HEK293 (cell line): ENCODE measurements at regions not wholly inside any gene's neighbourhood (a gene's known extent, or its start where the extent isn't known, plus 50 kb on each side); places are given as distances from the start of the nearest gene placed in this dataset.

ENCODE experiments used
- CTCF ChIA-PET: fragments of 350-600 bp; formaldehyde crosslinking; extraction: SDS; loops from one replicate; lab custom pipeline; 2021; ENCODE audit warnings: antibody characterized with exemption; lab: Yijun Ruan, JAX
- POLR2A ChIA-PET: fragments of 300-600 bp; formaldehyde crosslinking; extraction: SDS; loops from one replicate; lab custom pipeline; 2020; ENCODE audit warnings: antibody characterized with exemption, inconsistent platforms; lab: Yijun Ruan, JAX
- H3K27ac ChIP-seq: fragments of 200-500 bp; sonication (Bioruptor generic); 2 replicates; pipeline ENCODE4 v1.5.1; 2014; ENCODE audit warnings: low read depth, low read length, control low read depth, inconsistent platforms; ENCODE audit errors: extremely low read depth
- H3K36me3 ChIP-seq, 2 experiments: fragments of 200-500 bp in 1 of 2; sonication (Bioruptor generic) in 1 of 2; 1 replicate in 1 of 2; 2 replicates in 1 of 2; pipeline ENCODE4 v1.5.1; 2014 to 2017; ENCODE audit warnings: inconsistent platforms in 2 of 2, low read length in 2 of 2; ENCODE audit not compliant: control insufficient read depth in 2 of 2, insufficient read depth in 1 of 2
- H3K4me1 ChIP-seq: fragments of 200-500 bp; sonication (Bioruptor generic); 2 replicates; pipeline ENCODE4 v1.5.1; 2014; ENCODE audit warnings: mild to moderate bottlenecking, low read length, inconsistent platforms; ENCODE audit not compliant: control insufficient read depth, insufficient read depth
- H3K4me3 ChIP-seq: 2 replicates; pipeline ENCODE4 v1.5.1; 2011; ENCODE audit warnings: low read depth, mild to moderate bottlenecking, control low read depth, low read length, moderate library complexity
- H3K9me3 ChIP-seq: fragments of 200-500 bp; sonication (Bioruptor generic); 2 replicates; pipeline ENCODE4 v1.5.1; 2014; ENCODE audit warnings: low read depth, low read length, inconsistent platforms; ENCODE audit not compliant: control insufficient read depth, insufficient read depth
- BCL11A ChIP-seq: fragments of 450-650 bp; formaldehyde crosslinking; IDR thresholded peaks from 2 replicates; pipeline ENCODE4 v1.5.1; 2016; ENCODE audit warnings: low read depth, missing biosample characterization, missing genetic modification characterization
- BCL11B ChIP-seq: fragments of 450-650 bp; formaldehyde crosslinking; IDR thresholded peaks from 2 replicates; pipeline ENCODE4 v1.5.1; 2016; ENCODE audit warnings: low read depth, missing biosample characterization, missing genetic modification characterization
- FEZF1 ChIP-seq: fragments of 450-650 bp; formaldehyde crosslinking; IDR thresholded peaks from 2 replicates; pipeline ENCODE4 v1.5.1; 2016; ENCODE audit warnings: missing biosample characterization, missing genetic modification characterization
- HOXA7 ChIP-seq: sonication (generic); formaldehyde crosslinking; IDR thresholded peaks from 2 replicates; pipeline ENCODE4 v1.8.1; 2022; ENCODE audit warnings: missing genetic modification reagents, borderline replicate concordance
- MYNN ChIP-seq: fragments of 450-650 bp; formaldehyde crosslinking; IDR thresholded peaks from 2 replicates; pipeline ENCODE4 v1.5.1; 2016; ENCODE audit warnings: missing biosample characterization, missing genetic modification characterization, borderline replicate concordance
- RBAK ChIP-seq: fragments of 450-650 bp; formaldehyde crosslinking; IDR thresholded peaks from 2 replicates; pipeline ENCODE4 v1.5.1; 2016; ENCODE audit warnings: missing biosample characterization, missing genetic modification characterization
- REPIN1 ChIP-seq: fragments of 450-650 bp; formaldehyde crosslinking; IDR thresholded peaks from 2 replicates; pipeline ENCODE4 v1.5.1; 2017; ENCODE audit warnings: missing biosample characterization, missing genetic modification characterization, low read depth
- SALL2 ChIP-seq: fragments of 450-650 bp; formaldehyde crosslinking; IDR thresholded peaks from 2 replicates; pipeline ENCODE4 v1.5.0; 2017; ENCODE audit warnings: missing biosample characterization, mild to moderate bottlenecking, missing genetic modification characterization, borderline replicate concordance
- SP7 ChIP-seq: fragments of 450-650 bp; formaldehyde crosslinking; IDR thresholded peaks from 2 replicates; pipeline ENCODE4 v1.5.1; 2016; ENCODE audit warnings: missing biosample characterization, missing genetic modification characterization
- TRIM28 ChIP-seq: IDR thresholded peaks from 2 replicates; pipeline ENCODE4 v1.6.1; 2011; ENCODE audit warnings: low read length, control low read depth, borderline replicate concordance
- ZBTB17 ChIP-seq: fragments of 450-650 bp; formaldehyde crosslinking; IDR thresholded peaks from 2 replicates; pipeline ENCODE4 v1.5.1; 2016; ENCODE audit warnings: missing biosample characterization, missing genetic modification characterization
- ZBTB20 ChIP-seq: fragments of 450-650 bp; formaldehyde crosslinking; IDR thresholded peaks from 2 replicates; pipeline ENCODE4 v1.5.1; 2016; ENCODE audit warnings: missing biosample characterization, missing genetic modification characterization
- ZBTB26 ChIP-seq: fragments of 450-650 bp; formaldehyde crosslinking; optimal IDR thresholded peaks from 2 replicates; pipeline ENCODE3; 2016; ENCODE audit warnings: missing biosample characterization, mild to moderate bottlenecking, missing genetic modification characterization
- ZNF16 ChIP-seq: fragments of 450-650 bp; formaldehyde crosslinking; IDR thresholded peaks from 2 replicates; pipeline ENCODE4 v1.5.1; 2016; ENCODE audit warnings: low read depth, missing biosample characterization, missing genetic modification characterization
- ZNF335 ChIP-seq: fragments of 450-650 bp; formaldehyde crosslinking; conservative IDR thresholded peaks from 2 replicates; pipeline ENCODE4 v1.5.1; 2016; ENCODE audit warnings: missing biosample characterization, missing genetic modification characterization
- ZNF354C ChIP-seq: fragments of 450-650 bp; formaldehyde crosslinking; IDR thresholded peaks from 2 replicates; pipeline ENCODE4 v1.5.1; 2016; ENCODE audit warnings: missing biosample characterization, missing genetic modification characterization, low read depth, borderline replicate concordance
- ZNF37A ChIP-seq: fragments of 450-650 bp; IDR thresholded peaks from 2 replicates; pipeline ENCODE4 v1.5.1; 2018; ENCODE audit warnings: missing biosample characterization, missing genetic modification characterization
- ZNF48 ChIP-seq: fragments of 450-650 bp; formaldehyde crosslinking; IDR thresholded peaks from 2 replicates; pipeline ENCODE4 v1.5.1; 2016; ENCODE audit warnings: missing biosample characterization, missing genetic modification characterization
- ZNF501 ChIP-seq: fragments of 450-650 bp; formaldehyde crosslinking; IDR thresholded peaks from 2 replicates; pipeline ENCODE4 v1.5.1; 2016; ENCODE audit warnings: missing biosample characterization, missing genetic modification characterization
- ZNF544 ChIP-seq: fragments of 450-650 bp; formaldehyde crosslinking; IDR thresholded peaks from 2 replicates; pipeline ENCODE4 v1.5.0; 2017; ENCODE audit warnings: missing biosample characterization, missing genetic modification characterization
- ZNF558 ChIP-seq: fragments of 450-650 bp; formaldehyde crosslinking; IDR thresholded peaks from 2 replicates; pipeline ENCODE4 v1.5.1; 2016; ENCODE audit warnings: missing biosample characterization, missing genetic modification characterization
- ZNF596 ChIP-seq: fragments of 450-650 bp; IDR thresholded peaks from 2 replicates; pipeline ENCODE4 v1.5.0; 2018; ENCODE audit warnings: missing biosample characterization, mild to moderate bottlenecking, missing genetic modification characterization, moderate library complexity
- ZNF629 ChIP-seq: fragments of 450-650 bp; formaldehyde crosslinking; IDR thresholded peaks from 2 replicates; pipeline ENCODE4 v1.5.1; 2017; ENCODE audit warnings: missing biosample characterization, missing genetic modification characterization
- ZXDB ChIP-seq: fragments of 450-650 bp; formaldehyde crosslinking; IDR thresholded peaks from 2 replicates; pipeline ENCODE4 v1.5.1; 2016; ENCODE audit warnings: missing biosample characterization, missing genetic modification characterization
- TF ChIP-seq, protein P1 (sequence below): fragments of 450-650 bp; formaldehyde crosslinking; IDR thresholded peaks from 2 replicates; pipeline ENCODE4 v1.5.1; 2016; ENCODE audit warnings: missing biosample characterization, missing genetic modification characterization

- Histone ChIP-seq H3K27ac (no peak overlapping the region), H3K9me3 (no peaks in the 10 kb centered on the region), H3K4me1 (no peaks in the 10 kb centered on the region), H3K4me3 (no peak overlapping the region), H3K36me3 (no peaks in the 10 kb centered on the region)
- ChIA-PET CTCF (interaction anchor here (1.1 to 1.4 kb wide), 2 partner anchors 78 to 86 kb away, joined by 3 to 7 read pairs; no protein-coding TSS in a partner anchor), POLR2A (interaction anchor here (1.6 kb wide), 1 partner anchor 128 kb away, joined by 7 read pairs; the partner anchor contains the start of gene EIF4G2)
- TF ChIP-seq BCL11A (tag by site-specific recombination), result no peak
These were observed 79.5 kb upstream of the ZBED5 start for GRCh38 chr11:10937385-10937771.

GRCh38 chr11:10936626-10937384 lies 79.0 kb upstream of the ZBED5 start:
- Histone ChIP-seq H3K4me1 (no peaks in the 10 kb centered on the region), H3K27ac (no peak overlapping the region), H3K9me3 (no peaks in the 10 kb centered on the region), H3K36me3 (no peaks in the 10 kb centered on the region), H3K4me3 (no peak overlapping the region)
- TF ChIP-seq RBAK (no peak), ZNF596 (no peak), REPIN1 (tag by site-specific recombination) (no peak), SALL2 (tag by site-specific recombination) (no peak), BCL11B (tag by site-specific recombination) (no peak), ZNF501 (tag by site-specific recombination) (no peak), MYNN (tag by site-specific recombination) (no peak), ZNF48 (tag by site-specific recombination) (no peak), HOXA7 (CRISPR knock-in tag) (no peak), ZBTB17 (tag by site-specific recombination) (no peak)
- POLR2A ChIA-PET, result interaction anchor here (1.6 kb wide), 1 partner anchor 128 kb away, joined by 7 read pairs; the partner anchor contains the start of gene EIF4G2
- CTCF ChIA-PET, result interaction anchor here (0.9 to 1.4 kb wide), 3 partner anchors 79 to 87 kb away, joined by 3 to 7 read pairs (median 4); no protein-coding TSS in a partner anchor

GRCh38 chr11:10935015-10935559 lies 77.2 kb upstream of the ZBED5 start:
- H3K36me3 ChIP-seq, result no peaks in the 10 kb centered on the region
- H3K4me3 ChIP-seq, result no peak overlapping the region
- POLR2A ChIA-PET, result interaction anchor here (1.2 to 2.8 kb wide), 5 partner anchors 35 to 184 kb away, joined by 3 to 71 read pairs (median 7); partner anchors contain the start of genes CTR9, EIF4G2 and ZBED5
- no peak overlapping the region for H3K27ac ChIP-seq
- no peak for TF ChIP-seq ZNF16 (tag by site-specific recombination)
- TF ChIP-seq ZNF354C (tag by site-specific recombination), result no peak
- CTCF ChIA-PET, result interaction anchor here (0.5 to 5.7 kb wide), 11 partner anchors 9 to 974 kb away, joined by 3 to 150 read pairs (median 20); no protein-coding TSS in a partner anchor
- no peaks in the 10 kb centered on the region for H3K9me3 ChIP-seq
- H3K4me1 ChIP-seq, result no peaks in the 10 kb centered on the region

GRCh38 chr11:10934293-10934860 lies 76.5 kb upstream of the ZBED5 start:
- CTCF ChIA-PET, result interaction anchor here (0.5 to 5.7 kb wide), 41 partner anchors 9 to 974 kb away, joined by 3 to 150 read pairs (median 4); no protein-coding TSS in a partner anchor
- Histone ChIP-seq H3K36me3 (no peaks in the 10 kb centered on the region), H3K9me3 (no peaks in the 10 kb centered on the region), H3K27ac (no peak overlapping the region; the same call in 1 of the 2 replicates), H3K4me3 (peak overlapping the region; percentile 43), H3K4me1 (no peaks in the 10 kb centered on the region)
- POLR2A ChIA-PET, result interaction anchor here (0.7 to 2.8 kb wide), 14 partner anchors 9 to 183 kb away, joined by 3 to 71 read pairs (median 4); partner anchors contain the start of genes CTR9, EIF4G2 and ZBED5
- TF ChIP-seq ZNF544 (tag by site-specific recombination), result no peak
- peak; percentile 5; the same call in 1 of the 2 replicates for TF ChIP-seq ZXDB (tag by site-specific recombination)
- TF ChIP-seq FEZF1 (tag by site-specific recombination), result no peak
- peak; percentile 48; the same call in 1 of the 2 replicates for TF ChIP-seq ZBTB20 (tag by site-specific recombination)
- peak; percentile 90 for TF ChIP-seq ZNF335 (tag by site-specific recombination)
- 0 out of 2 replicates have a peak, but pooled peaks have one; percentile 8 for TF ChIP-seq SP7
- TF ChIP-seq, protein P1, sequence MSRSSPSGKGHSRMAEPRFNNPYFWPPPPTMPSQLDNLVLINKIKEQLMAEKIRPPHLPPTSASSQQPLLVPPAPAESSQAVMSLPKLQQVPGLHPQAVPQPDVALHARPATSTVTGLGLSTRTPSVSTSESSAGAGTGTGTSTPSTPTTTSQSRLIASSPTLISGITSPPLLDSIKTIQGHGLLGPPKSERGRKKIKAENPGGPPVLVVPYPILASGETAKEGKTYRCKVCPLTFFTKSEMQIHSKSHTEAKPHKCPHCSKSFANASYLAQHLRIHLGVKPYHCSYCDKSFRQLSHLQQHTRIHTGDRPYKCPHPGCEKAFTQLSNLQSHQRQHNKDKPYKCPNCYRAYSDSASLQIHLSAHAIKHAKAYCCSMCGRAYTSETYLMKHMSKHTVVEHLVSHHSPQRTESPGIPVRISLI (tag by site-specific recombination), result peak; percentile 97
- TF ChIP-seq TRIM28, result 0 out of 2 replicates have a peak, but pooled peaks have one; percentile 59
- TF ChIP-seq ZNF558 (tag by site-specific recombination), result peak; percentile 45; the same call in 1 of the 2 replicates
- no peak for TF ChIP-seq ZNF37A (tag by site-specific recombination)
- 0 out of 2 replicates have a peak, but pooled peaks have one; percentile 5 for TF ChIP-seq ZNF629 (tag by site-specific recombination)
- peak; percentile 11 for TF ChIP-seq ZBTB26 (tag by site-specific recombination)
